NK-92 treated with Interleukin-12 subunit alpha and Interleukin-12 subunit beta, amount 100 ng/mL, for 24 hours (cell line): ENCODE measurements at regions not wholly inside any gene's neighbourhood (a gene's known extent, or its start where the extent isn't known, plus 50 kb on each side); places are given as distances from the start of the nearest gene placed in this dataset.
"Not testable (repeated sequence)": the region's sequence is repeated elsewhere in the genome, so short reads cannot be mapped to it uniquely, and the experiment has no call there.

Experiments used
- DNase-seq: peaks from one replicate; lab custom pipeline; 2025; lab: John Stamatoyannopoulos, UW

DNA sequence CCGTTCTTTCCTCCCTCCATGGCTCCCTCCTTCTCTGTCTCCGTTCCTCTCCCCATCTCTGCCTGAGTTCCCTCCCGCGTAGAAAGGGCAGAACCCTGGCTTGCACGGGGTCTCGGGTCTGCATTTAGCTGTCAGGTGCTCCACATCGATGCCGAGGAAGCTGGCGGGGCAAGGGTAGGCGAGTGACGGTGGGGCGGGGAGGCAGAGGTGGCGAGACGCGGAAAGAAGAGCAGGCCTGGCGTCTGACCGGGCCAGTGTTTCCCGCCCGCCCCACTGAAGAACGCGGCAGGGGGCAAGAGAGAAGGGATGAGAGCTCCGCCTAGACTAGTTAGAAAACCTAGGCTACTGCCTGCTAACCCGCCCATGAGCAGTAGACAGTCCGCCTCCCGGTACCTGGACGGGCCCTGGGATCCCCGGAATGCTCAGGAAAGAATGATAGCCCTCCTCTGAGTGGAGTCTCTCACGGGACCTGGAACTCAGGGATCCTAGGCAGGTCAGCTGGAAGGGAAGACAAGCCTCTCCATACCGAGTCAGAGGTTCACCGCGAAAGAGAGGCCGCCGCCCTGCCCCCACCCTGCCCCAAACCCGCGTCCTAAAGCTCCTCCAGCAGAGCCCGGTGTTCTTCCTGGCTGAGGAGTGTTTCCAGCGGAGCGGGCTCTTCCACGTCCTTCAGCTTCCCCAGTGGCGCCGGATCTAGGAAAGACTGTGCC, 357.9 kb upstream of the DEFB115 start:
- DNase-seq: peak; percentile 14

DNA sequence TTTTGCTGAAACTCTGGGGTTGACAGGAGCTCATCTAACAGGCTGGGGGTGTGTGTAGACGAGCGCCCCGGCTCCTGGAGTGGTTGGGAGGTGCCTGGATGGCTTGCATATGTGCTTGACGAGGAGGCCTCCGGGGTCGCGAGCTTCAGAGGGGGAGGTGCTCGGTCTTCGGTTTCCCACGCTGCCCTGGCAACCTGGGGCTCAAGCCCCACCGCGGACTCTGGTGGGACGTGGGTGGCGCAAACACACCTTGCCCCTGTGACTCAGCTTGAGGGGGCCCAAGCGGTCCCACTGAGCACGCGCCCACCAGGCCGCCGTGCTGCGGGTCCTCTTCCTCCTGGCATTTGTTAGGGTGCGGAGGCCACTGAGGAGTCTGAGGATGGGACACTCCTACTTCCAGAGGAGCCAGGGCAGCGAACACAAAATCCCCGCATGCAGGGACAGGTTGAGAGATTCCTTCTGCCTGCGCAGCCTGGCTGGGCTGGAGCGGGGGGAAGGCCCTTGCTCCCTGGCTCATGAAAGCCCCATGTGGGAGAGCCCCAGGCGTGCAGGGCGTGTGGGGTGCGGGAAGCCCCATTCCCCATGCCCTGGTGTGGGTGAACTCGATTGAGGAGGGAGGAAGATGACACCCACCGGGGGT, 357.3 kb upstream of the DEFB115 start:
- DNase-seq: not testable (repeated sequence)

DNA sequence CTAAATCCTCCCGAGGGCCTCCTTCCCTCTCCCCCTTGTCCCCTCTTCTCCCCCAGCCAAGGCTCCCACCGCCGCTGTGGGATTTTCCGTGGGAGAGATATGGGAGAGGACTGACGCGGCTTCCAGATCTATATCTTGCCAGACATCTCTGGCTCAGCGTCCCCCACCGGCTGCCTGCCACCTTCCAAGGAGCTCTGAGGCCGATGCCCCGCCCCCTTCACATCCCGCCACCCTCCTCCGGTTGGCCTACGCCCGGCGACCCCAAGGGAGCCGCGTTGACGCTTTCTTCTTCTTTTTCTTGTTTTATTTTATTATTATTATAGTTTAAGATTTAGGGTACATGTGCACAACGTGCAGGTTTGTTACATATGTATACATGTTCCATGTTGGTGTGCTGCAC, 352.2 kb upstream of the DEFB115 start:
- DNase-seq: not testable (repeated sequence)

DNA sequence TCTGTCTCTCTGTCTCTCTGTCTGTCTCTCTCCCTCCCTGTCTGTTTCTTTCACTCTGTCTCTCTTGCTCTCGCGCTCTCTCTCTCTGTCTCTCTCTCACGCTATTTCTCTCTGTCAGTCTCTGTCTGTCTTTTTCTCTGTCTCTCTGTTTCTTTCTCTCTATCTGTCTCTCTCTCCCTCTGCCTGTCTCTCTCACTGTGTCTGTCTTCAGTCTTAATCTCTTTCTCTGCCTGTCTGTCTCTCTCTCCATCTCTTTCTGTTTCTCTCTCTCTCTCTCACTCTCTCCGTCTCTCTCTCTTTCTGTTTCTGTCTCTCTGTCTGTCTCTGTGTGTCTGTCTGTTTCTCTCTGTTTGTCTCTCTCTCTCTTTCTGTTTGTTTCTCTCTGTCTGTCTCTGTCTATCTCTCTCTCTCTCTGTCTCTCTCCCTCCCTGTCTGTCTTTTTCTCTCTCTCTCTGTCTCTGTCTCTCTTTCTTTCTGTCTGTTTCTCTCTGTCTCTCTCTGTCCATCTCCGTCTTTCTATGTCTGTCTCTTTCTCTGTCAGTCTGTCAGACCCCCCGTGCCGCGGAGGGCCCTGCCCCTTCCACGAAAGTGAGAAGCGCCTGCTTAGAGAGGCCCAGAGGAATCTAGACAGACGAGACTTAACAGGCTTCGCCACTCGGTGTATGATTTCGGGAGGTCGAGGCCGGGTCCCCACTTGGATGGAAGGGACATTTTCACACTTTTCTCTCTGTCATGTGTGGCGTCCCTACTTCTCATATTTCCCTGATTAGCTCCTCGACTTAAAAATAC, 346.3 kb upstream of the DEFB115 start:
- DNase-seq: no peak

DNA sequence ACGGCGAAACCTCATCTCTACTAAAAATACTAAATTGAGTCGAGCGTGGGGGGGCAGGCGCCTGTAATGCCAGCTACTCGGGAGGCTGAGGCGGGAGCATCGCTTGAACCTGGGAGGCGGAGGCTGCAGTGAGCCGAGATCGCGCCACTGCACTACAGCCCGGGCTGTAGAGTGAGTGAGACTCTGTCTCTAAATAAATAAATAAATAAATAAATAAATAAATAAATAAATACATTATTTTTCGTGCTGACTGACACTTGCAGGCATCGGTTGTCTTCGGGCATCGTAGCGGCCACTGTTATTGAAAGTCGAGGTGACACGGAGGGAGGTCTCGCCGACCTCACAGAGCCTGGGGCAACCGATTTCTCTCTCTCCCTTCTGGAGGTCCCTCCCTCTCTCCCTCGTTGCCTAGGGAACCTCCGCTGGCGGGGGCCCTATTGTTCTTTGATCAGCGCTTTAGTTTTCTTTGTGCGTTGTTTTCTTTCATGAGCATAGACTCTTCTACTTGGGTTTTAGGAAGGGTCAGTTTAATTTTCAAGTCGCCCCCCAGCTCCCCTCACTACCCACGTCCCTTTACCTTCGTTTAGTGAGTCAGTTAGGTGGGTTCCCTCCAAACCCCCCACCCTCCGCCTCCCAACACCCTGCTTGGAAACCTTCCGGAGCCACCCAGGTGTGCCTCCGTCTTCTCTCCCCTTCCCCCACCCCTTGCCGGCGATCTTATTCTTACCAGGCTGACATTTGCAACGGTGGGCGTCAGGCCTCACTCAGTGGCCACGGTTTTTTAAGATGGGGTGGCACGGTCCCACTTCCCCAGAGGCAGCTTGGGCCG, 345.4 kb upstream of the DEFB115 start:
- DNase-seq: not testable (repeated sequence)

DNA sequence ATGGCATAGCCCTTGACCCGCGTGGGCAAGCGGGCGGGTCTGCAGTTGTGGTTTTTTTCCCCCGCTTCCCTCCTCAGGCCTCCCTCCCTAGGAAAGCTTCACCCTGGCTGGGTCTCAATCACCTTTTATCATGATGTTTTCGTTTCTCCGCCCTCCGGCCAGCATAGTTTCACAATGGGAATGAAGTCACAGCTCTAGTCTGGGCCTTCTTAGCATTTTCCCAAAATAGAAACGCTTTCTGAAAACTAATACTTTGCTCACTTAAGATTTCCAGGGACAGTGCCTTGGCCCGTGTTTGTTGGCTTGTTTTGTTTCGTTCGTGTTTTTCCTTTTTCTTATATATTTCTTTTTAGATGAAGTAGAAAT, 344.8 kb upstream of the DEFB115 start:
- not testable (repeated sequence) for DNase-seq

DNA sequence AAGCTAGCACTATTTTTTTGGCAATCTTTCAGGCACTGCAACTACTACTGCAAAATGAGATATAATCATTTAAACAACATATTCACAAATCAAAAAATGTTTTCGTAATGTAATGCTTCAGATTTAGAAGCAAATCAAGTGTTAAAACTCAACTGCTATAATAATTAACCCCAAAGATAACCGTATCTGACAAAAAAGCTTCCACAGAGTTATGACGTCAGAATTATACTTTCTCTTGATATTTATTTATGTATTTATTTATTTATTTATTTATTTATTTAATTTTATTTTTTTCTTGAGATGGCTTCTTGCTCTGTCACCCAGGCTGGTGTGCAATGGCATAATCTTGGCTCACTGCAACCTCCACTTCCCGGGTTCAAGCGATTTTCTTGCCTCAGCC, 341.1 kb upstream of the DEFB115 start:
- not testable (repeated sequence) for DNase-seq

DNA sequence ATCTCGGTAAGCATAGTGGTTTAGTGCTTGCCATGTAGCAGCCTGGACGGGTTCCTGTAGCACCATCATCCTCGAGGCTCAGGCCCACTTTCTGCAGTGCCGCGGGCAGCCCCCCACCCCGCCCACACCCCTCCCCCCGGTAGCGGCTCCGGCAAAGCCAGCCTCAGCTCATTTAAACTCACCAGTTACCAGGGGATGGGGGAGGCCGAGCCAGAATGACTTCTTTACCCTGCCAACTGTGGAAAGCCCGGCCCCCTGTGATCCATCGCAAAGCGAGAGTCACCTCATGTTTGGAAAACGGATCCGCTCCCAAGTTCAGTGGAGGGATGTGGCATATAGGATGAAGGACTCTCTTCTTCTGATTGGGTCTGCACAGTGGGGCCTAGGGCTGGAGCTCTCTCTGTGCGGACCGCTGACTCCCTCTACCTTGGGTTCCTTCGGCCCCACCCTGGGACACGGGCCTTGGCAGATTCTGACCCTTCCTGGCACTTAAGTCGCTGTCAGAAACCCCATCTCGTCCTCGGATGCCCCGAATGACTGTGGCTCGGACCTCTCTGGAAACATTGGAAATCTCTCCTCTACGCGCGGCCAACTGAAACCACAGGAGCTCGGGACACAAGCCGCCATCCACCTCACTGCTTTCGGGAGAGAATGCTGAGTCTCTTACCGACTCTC, 337.8 kb upstream of the DEFB115 start:
- no peak for DNase-seq

DNA sequence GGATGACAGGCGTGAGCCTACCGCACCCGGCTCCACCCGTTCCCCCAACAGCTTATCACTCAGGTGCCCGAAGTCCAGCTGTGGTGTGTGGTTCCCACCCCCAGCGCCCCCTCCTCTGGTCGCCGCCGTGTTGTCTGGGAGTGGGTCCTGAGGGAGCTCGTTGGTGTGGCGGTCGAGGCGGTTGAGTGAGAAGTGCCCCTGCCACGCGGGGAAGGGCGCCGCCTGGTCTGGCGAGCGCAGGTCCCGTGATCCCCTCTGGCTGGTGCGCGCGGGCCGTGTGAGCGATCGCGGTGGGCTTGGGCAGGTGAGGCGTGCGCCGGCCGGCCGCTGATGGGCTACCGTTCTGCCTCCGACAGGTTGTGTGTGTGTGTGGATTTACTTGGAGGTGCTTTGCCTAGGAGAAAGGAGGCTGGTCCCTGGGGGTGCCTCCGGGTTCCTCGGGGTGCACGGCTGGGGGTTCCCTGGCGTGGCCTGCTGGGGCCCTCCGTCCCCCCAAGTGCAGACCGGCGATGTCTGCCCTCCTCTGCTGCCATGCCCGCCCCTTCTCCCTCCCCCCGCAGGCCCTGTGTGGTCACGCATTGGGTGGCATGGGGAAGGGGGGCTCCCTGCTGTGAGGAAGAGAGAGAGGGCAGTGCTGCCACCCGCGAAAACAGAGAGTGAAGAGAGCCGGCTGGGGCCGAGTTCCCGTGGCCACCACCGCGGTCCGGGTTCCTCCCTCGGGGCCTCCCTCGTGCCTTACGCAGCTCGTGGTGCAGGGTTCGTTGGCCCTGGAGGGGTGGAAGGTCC, 336.0 kb upstream of the DEFB115 start:
- no peak for DNase-seq

DNA sequence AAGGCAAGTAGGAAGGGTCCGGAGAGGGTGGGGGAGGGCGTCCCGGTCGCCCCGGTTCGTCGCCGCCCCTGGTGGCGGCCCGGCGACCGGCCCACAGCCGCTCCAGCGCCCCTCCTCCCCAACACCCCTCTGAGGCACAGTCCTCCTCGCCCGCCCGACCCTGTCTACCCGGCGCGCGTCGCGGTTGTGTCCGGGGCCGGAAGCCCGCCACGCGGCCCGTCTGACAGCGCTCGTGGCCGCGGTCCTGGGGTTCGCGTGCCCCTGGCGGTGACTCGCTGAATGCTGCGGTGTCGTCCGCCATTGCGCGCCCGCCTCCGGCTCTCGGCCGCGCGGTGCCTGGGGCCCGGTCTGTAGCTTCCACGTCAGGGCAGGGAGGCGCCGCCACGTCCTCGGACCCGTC, 335.3 kb upstream of the DEFB115 start:
- DNase-seq: no peak

DNA sequence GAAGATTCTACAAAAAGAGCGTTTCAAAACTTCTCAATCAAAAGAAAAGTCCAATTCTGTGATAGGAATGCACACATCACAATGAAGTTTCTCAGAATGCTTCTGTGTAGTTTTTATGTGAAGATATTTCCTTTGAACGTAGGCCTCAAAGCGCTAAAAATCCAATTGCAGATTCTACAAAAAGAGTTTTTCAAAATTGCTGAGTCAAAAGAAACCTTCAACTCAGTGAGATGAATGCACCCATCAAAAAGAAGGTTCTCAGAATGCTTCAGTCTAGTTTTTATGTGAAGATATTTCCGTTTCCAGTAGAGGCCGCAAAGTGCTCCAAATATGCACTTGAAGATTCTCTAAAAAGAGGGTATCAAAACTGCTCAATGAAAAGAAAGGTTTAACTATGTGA, 319.7 kb upstream of the DEFB115 start:
- DNase-seq: no peak

DNA sequence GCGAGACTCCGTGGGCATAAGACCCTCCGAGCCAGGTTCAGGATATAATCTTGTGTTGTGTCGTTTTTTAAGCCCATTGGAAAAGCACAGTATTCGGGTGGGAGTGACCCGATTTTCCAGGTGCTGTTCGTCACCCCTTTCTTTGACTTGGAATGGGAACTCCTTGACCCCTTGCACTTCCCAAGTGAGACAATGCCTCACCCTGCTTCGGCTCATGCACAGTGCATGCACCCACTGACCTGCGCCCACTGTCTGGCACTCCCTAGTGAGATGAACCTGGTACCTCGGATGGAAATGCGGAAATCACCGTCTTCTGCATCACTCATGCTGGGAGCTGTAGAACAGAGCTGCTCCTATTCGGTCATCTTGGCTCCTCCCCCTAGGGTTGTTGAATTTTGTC, 307.7 kb upstream of the DEFB115 start:
- no peak for DNase-seq

DNA sequence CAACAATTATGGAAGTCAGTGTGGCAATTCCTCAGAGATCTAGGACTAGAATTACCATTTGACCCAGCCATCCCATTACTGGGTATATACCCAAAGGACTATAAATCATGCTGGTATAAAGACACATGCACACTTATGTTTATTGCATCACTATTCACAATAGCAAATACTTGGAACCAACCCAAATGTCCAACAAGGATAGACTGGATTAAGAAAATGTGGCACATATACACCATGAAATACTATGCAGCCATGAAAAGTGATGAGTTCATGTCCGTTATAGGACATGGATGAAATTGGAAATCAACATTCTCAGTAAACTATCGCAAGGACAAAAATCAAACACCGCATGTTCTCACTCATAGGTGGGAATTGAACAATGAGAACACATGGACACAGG, 306.4 kb upstream of the DEFB115 start:
- DNase-seq: not testable (repeated sequence)

DNA sequence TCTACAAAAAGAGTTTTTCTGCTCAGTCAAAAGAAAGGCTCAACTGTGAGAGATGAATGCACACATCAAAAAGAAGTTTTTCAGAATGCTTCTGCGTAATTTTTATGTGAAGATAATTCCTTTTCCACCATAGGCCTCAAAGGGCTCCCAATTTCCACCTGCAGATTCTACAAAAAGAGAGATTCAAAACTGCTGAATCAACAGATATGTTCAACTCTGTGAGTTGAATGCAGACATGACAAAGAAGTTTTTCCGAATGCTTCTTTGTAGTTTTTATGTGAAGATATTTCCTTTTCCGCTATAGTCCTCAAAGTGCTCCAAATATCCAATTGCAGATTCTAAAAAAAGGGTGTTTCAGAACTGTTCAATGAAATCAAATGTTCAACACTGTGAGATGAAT, 300.8 kb upstream of the DEFB115 start:
- not testable (repeated sequence) for DNase-seq

DNA sequence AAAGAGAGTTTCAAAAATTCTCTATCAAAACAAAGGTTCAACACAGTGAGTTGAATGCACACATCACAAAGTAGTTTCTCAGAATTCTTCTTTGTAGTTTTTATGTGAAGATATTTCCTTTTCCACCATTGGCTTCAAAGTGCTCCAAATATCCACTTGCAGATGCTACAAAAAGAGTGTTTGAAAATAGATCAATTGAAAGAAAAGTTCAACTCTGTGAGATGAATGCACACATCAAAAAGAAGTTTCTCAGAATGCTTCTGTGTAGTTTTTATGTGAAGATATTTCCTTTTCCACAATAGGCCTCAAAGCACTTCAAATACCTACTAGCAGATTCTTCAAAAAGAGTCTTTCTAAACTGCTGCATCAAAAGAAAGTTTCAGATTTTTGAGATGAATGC, 298.3 kb upstream of the DEFB115 start:
- not testable (repeated sequence) for DNase-seq

DNA sequence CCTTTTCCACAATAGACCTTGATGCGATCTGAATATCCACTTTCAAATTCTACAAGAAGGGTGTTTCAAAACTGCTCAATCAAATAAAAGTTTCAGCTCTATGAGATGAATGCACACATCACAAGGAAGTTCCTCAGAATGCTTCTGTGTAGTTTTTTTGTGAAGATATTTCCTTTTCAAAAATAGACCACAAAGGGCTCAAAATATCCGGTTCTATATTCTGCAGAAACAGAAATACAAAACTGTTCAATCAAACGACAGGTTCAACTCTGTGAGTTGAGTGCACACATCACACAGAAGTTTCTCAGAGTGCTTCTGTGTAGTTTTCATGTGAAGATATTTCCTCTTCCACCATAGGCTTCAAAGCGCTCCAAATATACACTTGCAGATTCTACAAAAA, 293.9 kb upstream of the DEFB115 start:
- no peak for DNase-seq

DNA sequence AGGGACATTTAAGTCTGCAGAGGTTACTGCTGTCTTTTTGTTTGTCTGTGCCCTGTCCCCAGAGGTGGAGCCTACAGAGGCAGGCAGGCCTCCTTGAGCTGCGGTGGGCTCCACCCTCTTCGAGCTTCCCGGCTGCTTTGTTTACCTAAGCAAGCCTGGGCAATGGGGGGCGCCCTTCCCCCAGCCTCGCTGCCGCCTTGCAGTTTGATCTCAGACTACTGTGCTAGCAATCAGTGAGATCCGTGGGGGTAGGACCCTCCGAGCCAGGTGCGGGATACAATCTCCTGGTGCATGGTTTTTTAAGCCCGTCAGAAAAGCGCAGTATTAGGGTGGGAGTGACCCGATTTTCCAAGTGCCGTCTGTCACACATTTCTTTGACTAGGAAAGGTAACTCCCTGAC, 281.6 kb upstream of the DEFB115 start:
- not testable (repeated sequence) for DNase-seq

DNA sequence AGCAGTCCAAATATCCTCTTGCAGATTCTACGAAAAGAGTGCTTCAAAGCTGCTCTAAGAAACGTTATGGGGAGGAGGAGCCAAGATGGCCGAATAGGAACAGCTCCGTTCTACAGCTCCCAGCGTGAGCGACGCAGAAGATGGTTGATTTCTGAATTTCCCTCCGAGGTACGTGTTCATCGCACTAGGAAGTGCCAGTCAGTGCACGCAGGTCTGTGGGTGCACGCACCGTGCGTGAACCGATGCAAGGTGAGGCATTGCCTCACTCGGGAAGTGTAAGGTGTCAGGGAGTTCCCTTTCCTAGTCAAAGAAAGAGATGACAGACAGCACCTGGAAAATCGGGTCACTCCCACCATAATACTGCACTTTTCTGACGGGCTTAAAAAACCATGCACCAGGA, 272.1 kb upstream of the DEFB115 start:
- no peak for DNase-seq
